GM12865 (cell line): ENCODE measurements at regions not wholly inside any gene's neighbourhood (a gene's known extent, or its start where the extent isn't known, plus 50 kb on each side); places are given as distances from the start of the nearest gene placed in this dataset.

Experiments used
- DNase-seq: peaks from one replicate; pipeline ENCODE4 v3.0.0; 2010; ENCODE audit warnings: low read depth
- H3K4me3 ChIP-seq: 2 replicates; pipeline ENCODE4 v1.5.1; 2011; ENCODE audit warnings: mild to moderate bottlenecking, low read depth, low read length, control low read depth
- TF ChIP-seq, protein P1 (sequence below): IDR thresholded peaks from 2 replicates; pipeline ENCODE4 v1.5.1; 2011; ENCODE audit warnings: low read length, control low read depth, low read depth, inconsistent platforms; ENCODE audit not compliant: insufficient read depth; ENCODE audit errors: missing control alignments

DNA sequence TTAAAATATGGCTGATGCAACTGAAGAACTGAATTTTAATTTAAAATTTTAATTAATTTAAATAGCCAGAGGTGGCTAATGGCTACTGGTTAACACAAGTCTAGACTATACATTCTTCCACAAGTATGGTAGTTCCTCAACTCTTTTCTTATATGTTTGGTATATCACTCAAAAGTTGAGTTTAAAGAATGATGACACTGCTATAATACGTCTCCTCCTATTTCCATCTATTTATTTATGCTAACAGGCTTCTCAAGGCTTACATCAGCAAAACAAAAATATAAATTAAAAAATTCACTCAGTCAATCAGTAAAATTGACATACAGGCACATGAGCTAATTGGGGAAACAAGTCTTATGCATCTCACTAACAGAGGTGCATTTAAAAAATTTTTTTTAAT, 227.9 kb upstream of the PMFBP1 start:
- no peak for DNase-seq
- TF ChIP-seq, protein P1, sequence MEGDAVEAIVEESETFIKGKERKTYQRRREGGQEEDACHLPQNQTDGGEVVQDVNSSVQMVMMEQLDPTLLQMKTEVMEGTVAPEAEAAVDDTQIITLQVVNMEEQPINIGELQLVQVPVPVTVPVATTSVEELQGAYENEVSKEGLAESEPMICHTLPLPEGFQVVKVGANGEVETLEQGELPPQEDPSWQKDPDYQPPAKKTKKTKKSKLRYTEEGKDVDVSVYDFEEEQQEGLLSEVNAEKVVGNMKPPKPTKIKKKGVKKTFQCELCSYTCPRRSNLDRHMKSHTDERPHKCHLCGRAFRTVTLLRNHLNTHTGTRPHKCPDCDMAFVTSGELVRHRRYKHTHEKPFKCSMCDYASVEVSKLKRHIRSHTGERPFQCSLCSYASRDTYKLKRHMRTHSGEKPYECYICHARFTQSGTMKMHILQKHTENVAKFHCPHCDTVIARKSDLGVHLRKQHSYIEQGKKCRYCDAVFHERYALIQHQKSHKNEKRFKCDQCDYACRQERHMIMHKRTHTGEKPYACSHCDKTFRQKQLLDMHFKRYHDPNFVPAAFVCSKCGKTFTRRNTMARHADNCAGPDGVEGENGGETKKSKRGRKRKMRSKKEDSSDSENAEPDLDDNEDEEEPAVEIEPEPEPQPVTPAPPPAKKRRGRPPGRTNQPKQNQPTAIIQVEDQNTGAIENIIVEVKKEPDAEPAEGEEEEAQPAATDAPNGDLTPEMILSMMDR: no peak
- no peak overlapping the region for H3K4me3 ChIP-seq

DNA sequence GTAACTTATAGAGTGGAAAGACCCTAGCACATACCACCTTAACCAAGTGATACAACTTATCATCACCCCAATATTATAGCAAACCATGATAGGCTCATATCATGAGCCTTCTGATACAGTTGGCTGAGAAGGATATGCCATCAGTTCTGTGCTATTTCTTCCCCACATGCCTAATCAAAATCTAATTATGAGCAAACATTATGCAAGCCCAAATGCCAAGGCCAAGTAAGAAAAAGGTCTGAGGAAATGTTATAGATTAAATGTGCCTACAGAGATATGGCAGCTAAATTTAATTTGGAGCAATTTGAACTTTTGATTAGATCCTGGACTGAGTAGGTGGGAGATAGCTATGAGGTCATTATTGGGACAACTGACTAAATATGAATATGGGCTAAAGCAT, 225.9 kb upstream of the PMFBP1 start:
- TF ChIP-seq, protein P1: no peak
- DNase-seq: no peak
- no peak overlapping the region for H3K4me3 ChIP-seq

DNA sequence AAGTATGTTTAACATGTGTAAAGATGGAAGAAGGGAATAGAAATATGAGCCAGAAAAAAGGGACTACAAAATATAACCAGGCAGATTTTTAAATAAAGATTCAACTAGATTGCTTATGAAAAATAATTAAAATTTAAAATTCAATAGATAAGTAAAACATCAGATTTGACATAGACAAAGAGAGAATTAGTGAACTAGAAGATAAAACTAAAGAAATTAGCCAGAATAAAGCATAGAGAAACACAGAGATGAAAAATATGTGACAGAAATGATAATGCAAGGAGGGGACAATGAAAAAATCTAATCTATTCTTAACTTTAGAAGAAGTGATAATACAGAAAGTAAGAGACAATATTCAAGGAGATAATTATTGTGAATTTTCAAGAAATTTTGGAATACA, 222.6 kb upstream of the PMFBP1 start:
- TF ChIP-seq, protein P1: no peak
- no peak overlapping the region for H3K4me3 ChIP-seq

DNA sequence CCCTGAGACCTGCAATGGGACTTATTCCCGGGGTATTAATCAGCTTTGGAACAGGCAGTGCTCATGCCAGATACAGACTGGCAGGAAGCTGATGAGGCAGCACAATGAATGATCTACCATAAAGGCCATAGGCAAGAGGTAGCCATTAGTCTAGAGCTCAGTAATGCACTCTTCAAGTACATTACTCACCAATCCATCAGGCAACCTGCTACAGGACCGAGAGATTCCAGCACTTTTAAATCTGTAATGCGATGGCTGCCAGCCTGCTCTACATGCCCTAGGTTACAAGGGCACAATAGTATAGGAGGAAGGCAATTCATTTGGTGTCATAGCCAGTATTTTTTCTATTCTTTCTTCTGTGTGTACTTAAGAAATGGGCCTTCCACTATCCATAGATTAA, 217.8 kb upstream of the PMFBP1 start:
- TF ChIP-seq, protein P1: no peak
- H3K4me3 ChIP-seq: no peak overlapping the region
- no peak for DNase-seq

More for the DNA sequence above, 222.6 kb upstream of the PMFBP1 start:
- DNase-seq: no peak

DNA sequence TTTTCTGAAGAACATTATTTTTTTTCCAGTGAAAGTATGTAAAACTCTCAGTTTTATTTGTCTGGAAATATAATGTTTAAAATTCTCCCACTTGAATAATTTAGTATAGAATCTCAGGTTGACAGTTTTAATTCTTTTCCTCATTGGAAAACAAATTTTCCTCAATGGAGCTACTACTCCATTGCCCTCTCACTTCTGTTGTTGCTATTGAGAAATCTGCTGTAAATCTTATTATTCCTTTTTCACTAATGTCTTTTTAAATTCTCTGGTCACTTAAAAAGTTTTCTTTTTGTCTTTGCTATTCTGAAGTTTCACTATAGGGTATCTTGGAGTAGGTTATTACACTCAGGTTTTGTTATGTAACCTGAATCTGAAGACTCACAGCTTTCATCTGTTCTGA, 216.1 kb upstream of the PMFBP1 start:
- TF ChIP-seq, protein P1: no peak
- DNase-seq: no peak
- H3K4me3 ChIP-seq: no peak overlapping the region

DNA sequence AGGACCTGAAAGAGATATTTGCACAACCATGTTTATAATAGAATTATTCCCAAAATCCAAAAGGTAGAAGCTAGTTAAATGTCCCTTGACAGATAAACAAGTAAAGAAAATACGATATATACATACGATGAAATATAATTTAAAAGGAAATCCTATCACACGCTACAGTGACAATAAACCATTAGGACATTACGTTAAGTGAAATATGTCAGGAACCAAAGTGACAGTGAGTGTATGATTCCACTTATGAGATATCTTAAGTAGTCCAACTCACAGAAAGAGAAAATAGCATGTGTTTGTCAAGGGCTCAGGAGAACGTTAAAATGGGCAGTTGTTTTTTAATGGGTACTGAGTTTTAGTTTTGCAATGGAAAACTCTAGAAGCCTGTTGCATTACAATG, 212.7 kb upstream of the PMFBP1 start:
- TF ChIP-seq, protein P1: no peak
- no peak overlapping the region for H3K4me3 ChIP-seq
- no peak for DNase-seq

DNA sequence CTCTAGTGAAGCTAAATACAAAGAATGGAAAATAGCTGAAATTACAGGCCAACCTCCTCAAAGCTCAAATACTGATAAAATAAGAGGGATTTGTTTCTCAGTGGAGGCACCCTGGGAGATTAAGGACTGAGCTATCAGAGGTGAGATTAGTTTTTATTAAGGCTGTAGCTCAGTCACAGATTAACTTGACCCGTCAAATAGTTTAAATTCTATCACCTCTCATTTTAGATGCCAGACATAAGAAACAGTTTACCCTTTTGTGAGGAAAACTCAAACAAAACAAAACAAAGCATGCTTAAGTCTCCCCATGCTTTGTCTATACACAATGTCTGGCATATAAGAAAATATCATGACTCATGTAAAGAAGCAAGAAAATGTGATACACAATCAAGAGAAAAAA, 208.3 kb upstream of the PMFBP1 start:
- TF ChIP-seq, protein P1: no peak
- H3K4me3 ChIP-seq: no peak overlapping the region
- no peak for DNase-seq
